H9 (cell line): ENCODE measurements at regions not wholly inside any gene's neighbourhood (a gene's known extent, or its start where the extent isn't known, plus 50 kb on each side); places are given as distances from the start of the nearest gene placed in this dataset.

Experiments
- DNase-seq: peaks from one replicate; pipeline ENCODE4 v3.0.0-alpha.2; 2017
- H2AFZ ChIP-seq: one replicate; pipeline ENCODE4 v1.6.1; 2013; ENCODE audit warnings: mild to moderate bottlenecking, low read length, control low read depth, moderate library complexity
- H2AK5ac ChIP-seq: 2 replicates; pipeline ENCODE4 v1.6.1; 2013; ENCODE audit warnings: low read length, control low read depth, mixed read lengths; ENCODE audit not compliant: insufficient read length
- H2BK120ac ChIP-seq: one replicate; pipeline ENCODE4 v1.6.1; 2013; ENCODE audit warnings: low read depth, mild to moderate bottlenecking, low read length, control low read depth, inconsistent platforms; ENCODE audit not compliant: poor library complexity, severe bottlenecking
- H2BK12ac ChIP-seq: 2 replicates; pipeline ENCODE4 v1.6.1; 2013; ENCODE audit warnings: low read length, control low read depth, mixed read lengths, low read depth; ENCODE audit not compliant: insufficient read length
- H2BK15ac ChIP-seq: 2 replicates; pipeline ENCODE4 v1.6.1; 2013; ENCODE audit warnings: low read depth, low read length, control low read depth
- H2BK20ac ChIP-seq: one replicate; pipeline ENCODE4 v1.6.1; 2013; ENCODE audit warnings: low read depth, mild to moderate bottlenecking, low read length, control low read depth, inconsistent platforms; ENCODE audit not compliant: poor library complexity, severe bottlenecking
- H2BK5ac ChIP-seq: 2 replicates; pipeline ENCODE4 v1.6.1; 2013; ENCODE audit warnings: low read length, control low read depth, mixed read lengths; ENCODE audit not compliant: insufficient read length
- H3K14ac ChIP-seq: 2 replicates; pipeline ENCODE4 v1.6.1; 2013; ENCODE audit warnings: low read length, control low read depth; ENCODE audit not compliant: insufficient read depth
- H3K18ac ChIP-seq: 2 replicates; pipeline ENCODE4 v1.6.1; 2013; ENCODE audit warnings: low read depth, mild to moderate bottlenecking, mixed read lengths, low read length, control low read depth; ENCODE audit not compliant: insufficient read length
- H3K23ac ChIP-seq: 2 replicates; pipeline ENCODE4 v1.6.1; 2013; ENCODE audit warnings: low read length, control low read depth, mixed read lengths, low read depth; ENCODE audit not compliant: insufficient read length
- H3K23me2 ChIP-seq: 2 replicates; pipeline ENCODE4 v1.6.1; 2013; ENCODE audit warnings: low read depth, mild to moderate bottlenecking, mixed read lengths, low read length, control low read depth; ENCODE audit not compliant: insufficient read length, poor library complexity, severe bottlenecking
- H3K27ac ChIP-seq: 2 replicates; pipeline ENCODE4 v1.5.1; 2013; ENCODE audit warnings: low read length, control low read depth, mixed read lengths, low read depth; ENCODE audit not compliant: insufficient read length
- H3K27me3 ChIP-seq: 2 replicates; pipeline ENCODE4 v1.6.1; 2013; ENCODE audit warnings: low read length, control low read depth, inconsistent platforms; ENCODE audit not compliant: insufficient read depth
- H3K4ac ChIP-seq: 2 replicates; pipeline ENCODE4 v1.6.1; 2013; ENCODE audit warnings: low read depth, mild to moderate bottlenecking, control low read depth, inconsistent platforms, low read length, moderate library complexity
- H3K4me1 ChIP-seq: 2 replicates; pipeline ENCODE4 v1.6.1; 2013; ENCODE audit warnings: low read length, control low read depth, inconsistent platforms; ENCODE audit not compliant: insufficient read depth
- H3K4me2 ChIP-seq: 2 replicates; pipeline ENCODE4 v1.6.1; 2013; ENCODE audit warnings: low read length, control low read depth, mixed read lengths; ENCODE audit not compliant: insufficient read length, insufficient read depth
- H3K56ac ChIP-seq: 2 replicates; pipeline ENCODE4 v1.6.1; 2013; ENCODE audit warnings: low read depth, mild to moderate bottlenecking, mixed read lengths, low read length, control low read depth; ENCODE audit not compliant: insufficient read length
- H3K79me1 ChIP-seq: 2 replicates; pipeline ENCODE4 v1.6.1; 2013; ENCODE audit warnings: low read depth, mild to moderate bottlenecking, moderate library complexity, low read length, control low read depth, inconsistent platforms; ENCODE audit not compliant: insufficient read depth, poor library complexity, severe bottlenecking
- H3K79me2 ChIP-seq: 2 replicates; pipeline ENCODE4 v1.6.1; 2013; ENCODE audit warnings: low read length, control low read depth, inconsistent platforms; ENCODE audit not compliant: insufficient read depth
- H3K9ac ChIP-seq: 2 replicates; pipeline ENCODE4 v1.6.1; 2013; ENCODE audit warnings: low read length, control low read depth, mixed read lengths; ENCODE audit not compliant: insufficient read length; ENCODE audit errors: extremely low read depth
- H3K9me3 ChIP-seq: one replicate; pipeline ENCODE4 v1.6.1; 2013; ENCODE audit warnings: low read depth, low read length, inconsistent platforms; ENCODE audit not compliant: control insufficient read depth
- H3T11ph ChIP-seq: one replicate; pipeline ENCODE4 v1.6.1; 2013; ENCODE audit warnings: mild to moderate bottlenecking, low read length, control low read depth, inconsistent platforms
- H4K20me1 ChIP-seq: one replicate; pipeline ENCODE4 v1.6.1; 2013; ENCODE audit not compliant: control insufficient read depth, insufficient read length, insufficient read depth
- H4K5ac ChIP-seq: 2 replicates; pipeline ENCODE4 v1.6.1; 2013; ENCODE audit warnings: low read depth, mild to moderate bottlenecking, mixed read lengths, low read length, control low read depth; ENCODE audit not compliant: insufficient read length
- H4K8ac ChIP-seq: replicated peaks from 2 replicates; pipeline ENCODE4 v1.6.1; 2013; ENCODE audit warnings: low read length, control low read depth, mixed read lengths, low read depth; ENCODE audit not compliant: insufficient read length
- H4K91ac ChIP-seq: 2 replicates; pipeline ENCODE4 v1.6.1; 2013; ENCODE audit warnings: low read depth, mild to moderate bottlenecking, moderate library complexity, mixed read lengths, low read length, control low read depth; ENCODE audit not compliant: insufficient read length
- H3K27ac Mint-ChIP-seq, 3 experiments: 2 replicates in 2 of 3; 3 replicates in 1 of 3; pipeline ENCODE4 v1.8.0; 2020 to 2021; ENCODE audit warnings: mixed read lengths in 3 of 3, mild to moderate bottlenecking in 1 of 3, moderate library complexity in 1 of 3
- H3K27me3 Mint-ChIP-seq: 2 replicates; pipeline ENCODE4 v1.8.0; 2021; ENCODE audit warnings: low read depth, mild to moderate bottlenecking, moderate library complexity, mixed read lengths
- H3K36me3 Mint-ChIP-seq, 3 experiments: 2 replicates in 2 of 3; 3 replicates in 1 of 3; pipeline ENCODE4 v1.8.0; 2020 to 2021; ENCODE audit warnings: low read depth in 3 of 3, mixed read lengths in 3 of 3; ENCODE audit not compliant: insufficient read depth in 1 of 3
- H3K4me1 Mint-ChIP-seq, 2 experiments: 2 replicates each; pipeline ENCODE4 v1.8.0; 2020; ENCODE audit warnings: mixed read lengths in 2 of 2
- H3K4me3 Mint-ChIP-seq, 2 experiments: 2 replicates in 1 of 2; 3 replicates in 1 of 2; pipeline ENCODE4 v1.8.0; 2020 to 2021; ENCODE audit warnings: mild to moderate bottlenecking in 2 of 2, mixed read lengths in 2 of 2, moderate library complexity in 1 of 2
- H3K9me3 Mint-ChIP-seq, 2 experiments: 2 replicates in 1 of 2; 3 replicates in 1 of 2; pipeline ENCODE4 v1.8.0; 2020; ENCODE audit warnings: mild to moderate bottlenecking in 2 of 2, mixed read lengths in 2 of 2, moderate library complexity in 1 of 2
- WGBS: extraction: QIAGEN DNeasy Blood & Tissue Kit; methylation state at CpG from one replicate; pipeline ENCODE4 v1.1.7; 2013; ENCODE audit warnings: missing lambda C conversion rate, low lambda C conversion rate, mixed read lengths; ENCODE audit not compliant: insufficient read length; ENCODE audit errors: extremely low coverage; 5-methylcytosine and 5-hydroxymethylcytosine counted together
- TF ChIP-seq, protein P1 (sequence below): fragments of 200-600 bp; sonication (generic); conservative IDR thresholded peaks from 3 replicates; pipeline ENCODE4 v1.8.0; 2021; ENCODE audit warnings: antibody characterized with exemption, mild to moderate bottlenecking

DNA sequence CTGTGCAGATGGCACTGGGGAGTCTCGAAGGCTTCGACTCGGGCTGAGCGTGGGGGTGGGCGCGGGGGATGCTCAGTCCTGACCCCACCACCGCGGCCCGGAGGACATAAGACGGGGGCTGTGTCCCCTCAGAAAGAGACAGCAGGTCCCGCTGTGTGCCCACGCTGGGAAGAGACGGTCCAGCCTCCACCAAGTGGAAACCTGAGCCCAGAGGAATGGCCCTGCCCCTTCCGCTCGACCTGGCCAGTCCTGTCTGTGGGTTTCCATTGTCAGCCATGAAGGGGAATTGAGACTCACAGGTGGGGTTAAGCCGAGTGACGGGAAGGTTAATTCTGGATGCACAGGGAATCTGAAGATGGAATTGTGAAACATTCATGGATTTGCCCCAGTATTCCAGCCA is 442.7 kb downstream of the PREX1 start:
- H3K9me3 Mint-ChIP-seq, result no peaks in the 10 kb centered on the region

More for the DNA sequence above, 442.7 kb downstream of the PREX1 start:
- H3K9ac ChIP-seq, result no peak overlapping the region
- TF ChIP-seq, protein P1, sequence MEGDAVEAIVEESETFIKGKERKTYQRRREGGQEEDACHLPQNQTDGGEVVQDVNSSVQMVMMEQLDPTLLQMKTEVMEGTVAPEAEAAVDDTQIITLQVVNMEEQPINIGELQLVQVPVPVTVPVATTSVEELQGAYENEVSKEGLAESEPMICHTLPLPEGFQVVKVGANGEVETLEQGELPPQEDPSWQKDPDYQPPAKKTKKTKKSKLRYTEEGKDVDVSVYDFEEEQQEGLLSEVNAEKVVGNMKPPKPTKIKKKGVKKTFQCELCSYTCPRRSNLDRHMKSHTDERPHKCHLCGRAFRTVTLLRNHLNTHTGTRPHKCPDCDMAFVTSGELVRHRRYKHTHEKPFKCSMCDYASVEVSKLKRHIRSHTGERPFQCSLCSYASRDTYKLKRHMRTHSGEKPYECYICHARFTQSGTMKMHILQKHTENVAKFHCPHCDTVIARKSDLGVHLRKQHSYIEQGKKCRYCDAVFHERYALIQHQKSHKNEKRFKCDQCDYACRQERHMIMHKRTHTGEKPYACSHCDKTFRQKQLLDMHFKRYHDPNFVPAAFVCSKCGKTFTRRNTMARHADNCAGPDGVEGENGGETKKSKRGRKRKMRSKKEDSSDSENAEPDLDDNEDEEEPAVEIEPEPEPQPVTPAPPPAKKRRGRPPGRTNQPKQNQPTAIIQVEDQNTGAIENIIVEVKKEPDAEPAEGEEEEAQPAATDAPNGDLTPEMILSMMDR, result no peak
- H3K18ac ChIP-seq, result no peak overlapping the region
- no peak overlapping the region for H2AFZ ChIP-seq
- H3K14ac ChIP-seq, result no peak overlapping the region
- no peaks in the 10 kb centered on the region for H3K79me1 ChIP-seq
- H3K27me3 Mint-ChIP-seq, result peaks cover 4% of the 10 kb centered on the region; the same call in 1 of the 2 replicates
- no peak overlapping the region for H2BK20ac ChIP-seq
- H3K9me3 ChIP-seq, result no peaks in the 10 kb centered on the region
- no peaks in the 10 kb centered on the region; the same call in 1 of the 2 replicates for H3K4me1 ChIP-seq
- H3K4me1 Mint-ChIP-seq, result peaks cover 21 to 29% of the 10 kb centered on the region in 2 experiments
- H3K23me2 ChIP-seq, result no peaks in the 10 kb centered on the region
- no peak overlapping the region for H4K8ac ChIP-seq
- H3K56ac ChIP-seq, result no peak overlapping the region
- H3K4ac ChIP-seq, result no peak overlapping the region
- DNase-seq, result no peak
- no peak overlapping the region; a peak in 1 of 7 replicates for H3K27ac Mint-ChIP-seq
- H2BK15ac ChIP-seq, result no peak overlapping the region
- no peak overlapping the region for H4K91ac ChIP-seq
- H3T11ph ChIP-seq, result no peak overlapping the region
- no peaks in the 10 kb centered on the region for H3K36me3 Mint-ChIP-seq
- H2BK12ac ChIP-seq, result no peak overlapping the region
- no peak overlapping the region for H3K27ac ChIP-seq
- no peak overlapping the region for H3K23ac ChIP-seq
- no peak overlapping the region for H2AK5ac ChIP-seq
- H3K4me2 ChIP-seq, result no peak overlapping the region
- H3K4me3 Mint-ChIP-seq, result no peak overlapping the region
- no peak overlapping the region for H2BK120ac ChIP-seq
- WGBS, result no CpG with 5 or more reads among the region's 17 CpGs
- H4K20me1 ChIP-seq, result no peaks in the 10 kb centered on the region
- H3K27me3 ChIP-seq, result no peaks in the 10 kb centered on the region
- no peaks in the 10 kb centered on the region for H3K79me2 ChIP-seq
- H4K5ac ChIP-seq, result no peak overlapping the region
- H2BK5ac ChIP-seq, result no peak overlapping the region
